ENCODE measurements at regions not wholly inside any gene's neighbourhood (a gene's known extent, or its start where the extent isn't known, plus 50 kb on each side); places are given as distances from the start of the nearest gene placed in this dataset.

DNA sequence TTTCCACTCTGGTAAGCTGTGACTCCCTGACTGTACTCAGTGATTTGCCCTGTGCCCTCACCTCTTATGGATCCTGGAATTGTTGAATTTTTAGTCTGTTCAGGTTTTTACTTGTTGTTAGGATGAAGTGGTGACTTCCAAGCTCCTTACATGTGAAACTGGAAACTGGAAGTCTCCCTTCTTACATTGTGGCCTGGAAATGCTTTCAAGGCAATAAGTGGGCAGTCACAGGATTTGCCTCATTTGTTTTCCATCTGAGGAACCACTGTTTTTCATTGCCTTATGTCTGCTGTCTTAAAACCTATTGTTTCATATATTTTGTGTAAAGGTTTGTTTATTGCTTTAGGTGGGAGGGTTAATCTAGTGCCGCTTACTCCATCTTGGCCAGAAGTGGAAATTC lies 155.8 kb downstream of the CYB561 start (continued):
- TF ChIP-seq, protein P1, sequence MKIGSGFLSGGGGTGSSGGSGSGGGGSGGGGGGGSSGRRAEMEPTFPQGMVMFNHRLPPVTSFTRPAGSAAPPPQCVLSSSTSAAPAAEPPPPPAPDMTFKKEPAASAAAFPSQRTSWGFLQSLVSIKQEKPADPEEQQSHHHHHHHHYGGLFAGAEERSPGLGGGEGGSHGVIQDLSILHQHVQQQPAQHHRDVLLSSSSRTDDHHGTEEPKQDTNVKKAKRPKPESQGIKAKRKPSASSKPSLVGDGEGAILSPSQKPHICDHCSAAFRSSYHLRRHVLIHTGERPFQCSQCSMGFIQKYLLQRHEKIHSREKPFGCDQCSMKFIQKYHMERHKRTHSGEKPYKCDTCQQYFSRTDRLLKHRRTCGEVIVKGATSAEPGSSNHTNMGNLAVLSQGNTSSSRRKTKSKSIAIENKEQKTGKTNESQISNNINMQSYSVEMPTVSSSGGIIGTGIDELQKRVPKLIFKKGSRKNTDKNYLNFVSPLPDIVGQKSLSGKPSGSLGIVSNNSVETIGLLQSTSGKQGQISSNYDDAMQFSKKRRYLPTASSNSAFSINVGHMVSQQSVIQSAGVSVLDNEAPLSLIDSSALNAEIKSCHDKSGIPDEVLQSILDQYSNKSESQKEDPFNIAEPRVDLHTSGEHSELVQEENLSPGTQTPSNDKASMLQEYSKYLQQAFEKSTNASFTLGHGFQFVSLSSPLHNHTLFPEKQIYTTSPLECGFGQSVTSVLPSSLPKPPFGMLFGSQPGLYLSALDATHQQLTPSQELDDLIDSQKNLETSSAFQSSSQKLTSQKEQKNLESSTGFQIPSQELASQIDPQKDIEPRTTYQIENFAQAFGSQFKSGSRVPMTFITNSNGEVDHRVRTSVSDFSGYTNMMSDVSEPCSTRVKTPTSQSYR (CRISPR knock-in tag; IDR thresholded peaks at IDR 0.05): no peak
- TF ChIP-seq, protein P2, sequence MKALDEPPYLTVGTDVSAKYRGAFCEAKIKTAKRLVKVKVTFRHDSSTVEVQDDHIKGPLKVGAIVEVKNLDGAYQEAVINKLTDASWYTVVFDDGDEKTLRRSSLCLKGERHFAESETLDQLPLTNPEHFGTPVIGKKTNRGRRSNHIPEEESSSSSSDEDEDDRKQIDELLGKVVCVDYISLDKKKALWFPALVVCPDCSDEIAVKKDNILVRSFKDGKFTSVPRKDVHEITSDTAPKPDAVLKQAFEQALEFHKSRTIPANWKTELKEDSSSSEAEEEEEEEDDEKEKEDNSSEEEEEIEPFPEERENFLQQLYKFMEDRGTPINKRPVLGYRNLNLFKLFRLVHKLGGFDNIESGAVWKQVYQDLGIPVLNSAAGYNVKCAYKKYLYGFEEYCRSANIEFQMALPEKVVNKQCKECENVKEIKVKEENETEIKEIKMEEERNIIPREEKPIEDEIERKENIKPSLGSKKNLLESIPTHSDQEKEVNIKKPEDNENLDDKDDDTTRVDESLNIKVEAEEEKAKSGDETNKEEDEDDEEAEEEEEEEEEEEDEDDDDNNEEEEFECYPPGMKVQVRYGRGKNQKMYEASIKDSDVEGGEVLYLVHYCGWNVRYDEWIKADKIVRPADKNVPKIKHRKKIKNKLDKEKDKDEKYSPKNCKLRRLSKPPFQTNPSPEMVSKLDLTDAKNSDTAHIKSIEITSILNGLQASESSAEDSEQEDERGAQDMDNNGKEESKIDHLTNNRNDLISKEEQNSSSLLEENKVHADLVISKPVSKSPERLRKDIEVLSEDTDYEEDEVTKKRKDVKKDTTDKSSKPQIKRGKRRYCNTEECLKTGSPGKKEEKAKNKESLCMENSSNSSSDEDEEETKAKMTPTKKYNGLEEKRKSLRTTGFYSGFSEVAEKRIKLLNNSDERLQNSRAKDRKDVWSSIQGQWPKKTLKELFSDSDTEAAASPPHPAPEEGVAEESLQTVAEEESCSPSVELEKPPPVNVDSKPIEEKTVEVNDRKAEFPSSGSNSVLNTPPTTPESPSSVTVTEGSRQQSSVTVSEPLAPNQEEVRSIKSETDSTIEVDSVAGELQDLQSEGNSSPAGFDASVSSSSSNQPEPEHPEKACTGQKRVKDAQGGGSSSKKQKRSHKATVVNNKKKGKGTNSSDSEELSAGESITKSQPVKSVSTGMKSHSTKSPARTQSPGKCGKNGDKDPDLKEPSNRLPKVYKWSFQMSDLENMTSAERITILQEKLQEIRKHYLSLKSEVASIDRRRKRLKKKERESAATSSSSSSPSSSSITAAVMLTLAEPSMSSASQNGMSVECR (CRISPR knock-in tag; IDR thresholded peaks at IDR 0.05; ENCODE audit: borderline replicate concordance): no peak

DNA sequence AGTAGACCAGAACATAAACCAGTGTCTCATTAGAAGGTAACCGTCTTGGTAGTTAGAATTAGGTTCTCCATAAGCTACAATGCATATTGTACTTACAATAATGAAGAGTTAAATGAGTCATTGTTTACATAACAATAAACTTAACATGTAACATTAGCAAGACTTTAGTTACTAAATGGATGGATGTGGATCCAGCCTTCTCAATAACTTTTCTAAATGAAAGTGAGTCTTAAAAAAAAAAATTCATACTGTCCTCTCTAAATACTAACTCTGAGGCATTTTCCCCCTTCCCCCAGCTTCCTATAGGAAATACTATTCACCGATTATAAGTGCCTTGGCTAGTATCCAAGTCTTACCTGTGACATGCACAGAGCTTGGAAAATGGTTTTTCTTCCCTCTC lies 155.3 kb downstream of the CYB561 start:
- Mint-ChIP-seq H3K27me3 (ENCODE audit: low read depth) (peaks cover 8% of the 10 kb centered on the region), H3K4me3 (no peak overlapping the region), H3K27ac (no peak overlapping the region), H3K36me3 (peaks cover 16% of the 10 kb centered on the region), H3K9me3 (peaks cover 19% of the 10 kb centered on the region), H3K4me1 (peaks cover 42% of the 10 kb centered on the region)
- ChIA-PET CTCF (no interaction called here), POLR2A (interaction anchor here (0.7 kb wide), 1 partner anchor 91 kb away, joined by 3 read pairs; no protein-coding TSS in a partner anchor)
- DNase-seq (ENCODE audit: low spot score) (no peak), ATAC-seq (peak; percentile 30)
- TF ChIP-seq, protein P3, sequence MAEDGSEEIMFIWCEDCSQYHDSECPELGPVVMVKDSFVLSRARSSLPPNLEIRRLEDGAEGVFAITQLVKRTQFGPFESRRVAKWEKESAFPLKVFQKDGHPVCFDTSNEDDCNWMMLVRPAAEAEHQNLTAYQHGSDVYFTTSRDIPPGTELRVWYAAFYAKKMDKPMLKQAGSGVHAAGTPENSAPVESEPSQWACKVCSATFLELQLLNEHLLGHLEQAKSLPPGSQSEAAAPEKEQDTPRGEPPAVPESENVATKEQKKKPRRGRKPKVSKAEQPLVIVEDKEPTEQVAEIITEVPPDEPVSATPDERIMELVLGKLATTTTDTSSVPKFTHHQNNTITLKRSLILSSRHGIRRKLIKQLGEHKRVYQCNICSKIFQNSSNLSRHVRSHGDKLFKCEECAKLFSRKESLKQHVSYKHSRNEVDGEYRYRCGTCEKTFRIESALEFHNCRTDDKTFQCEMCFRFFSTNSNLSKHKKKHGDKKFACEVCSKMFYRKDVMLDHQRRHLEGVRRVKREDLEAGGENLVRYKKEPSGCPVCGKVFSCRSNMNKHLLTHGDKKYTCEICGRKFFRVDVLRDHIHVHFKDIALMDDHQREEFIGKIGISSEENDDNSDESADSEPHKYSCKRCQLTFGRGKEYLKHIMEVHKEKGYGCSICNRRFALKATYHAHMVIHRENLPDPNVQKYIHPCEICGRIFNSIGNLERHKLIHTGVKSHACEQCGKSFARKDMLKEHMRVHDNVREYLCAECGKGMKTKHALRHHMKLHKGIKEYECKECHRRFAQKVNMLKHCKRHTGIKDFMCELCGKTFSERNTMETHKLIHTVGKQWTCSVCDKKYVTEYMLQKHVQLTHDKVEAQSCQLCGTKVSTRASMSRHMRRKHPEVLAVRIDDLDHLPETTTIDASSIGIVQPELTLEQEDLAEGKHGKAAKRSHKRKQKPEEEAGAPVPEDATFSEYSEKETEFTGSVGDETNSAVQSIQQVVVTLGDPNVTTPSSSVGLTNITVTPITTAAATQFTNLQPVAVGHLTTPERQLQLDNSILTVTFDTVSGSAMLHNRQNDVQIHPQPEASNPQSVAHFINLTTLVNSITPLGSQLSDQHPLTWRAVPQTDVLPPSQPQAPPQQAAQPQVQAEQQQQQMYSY (CRISPR knock-in tag; IDR thresholded peaks at IDR 0.05): no peak
- TF ChIP-seq, protein P4, sequence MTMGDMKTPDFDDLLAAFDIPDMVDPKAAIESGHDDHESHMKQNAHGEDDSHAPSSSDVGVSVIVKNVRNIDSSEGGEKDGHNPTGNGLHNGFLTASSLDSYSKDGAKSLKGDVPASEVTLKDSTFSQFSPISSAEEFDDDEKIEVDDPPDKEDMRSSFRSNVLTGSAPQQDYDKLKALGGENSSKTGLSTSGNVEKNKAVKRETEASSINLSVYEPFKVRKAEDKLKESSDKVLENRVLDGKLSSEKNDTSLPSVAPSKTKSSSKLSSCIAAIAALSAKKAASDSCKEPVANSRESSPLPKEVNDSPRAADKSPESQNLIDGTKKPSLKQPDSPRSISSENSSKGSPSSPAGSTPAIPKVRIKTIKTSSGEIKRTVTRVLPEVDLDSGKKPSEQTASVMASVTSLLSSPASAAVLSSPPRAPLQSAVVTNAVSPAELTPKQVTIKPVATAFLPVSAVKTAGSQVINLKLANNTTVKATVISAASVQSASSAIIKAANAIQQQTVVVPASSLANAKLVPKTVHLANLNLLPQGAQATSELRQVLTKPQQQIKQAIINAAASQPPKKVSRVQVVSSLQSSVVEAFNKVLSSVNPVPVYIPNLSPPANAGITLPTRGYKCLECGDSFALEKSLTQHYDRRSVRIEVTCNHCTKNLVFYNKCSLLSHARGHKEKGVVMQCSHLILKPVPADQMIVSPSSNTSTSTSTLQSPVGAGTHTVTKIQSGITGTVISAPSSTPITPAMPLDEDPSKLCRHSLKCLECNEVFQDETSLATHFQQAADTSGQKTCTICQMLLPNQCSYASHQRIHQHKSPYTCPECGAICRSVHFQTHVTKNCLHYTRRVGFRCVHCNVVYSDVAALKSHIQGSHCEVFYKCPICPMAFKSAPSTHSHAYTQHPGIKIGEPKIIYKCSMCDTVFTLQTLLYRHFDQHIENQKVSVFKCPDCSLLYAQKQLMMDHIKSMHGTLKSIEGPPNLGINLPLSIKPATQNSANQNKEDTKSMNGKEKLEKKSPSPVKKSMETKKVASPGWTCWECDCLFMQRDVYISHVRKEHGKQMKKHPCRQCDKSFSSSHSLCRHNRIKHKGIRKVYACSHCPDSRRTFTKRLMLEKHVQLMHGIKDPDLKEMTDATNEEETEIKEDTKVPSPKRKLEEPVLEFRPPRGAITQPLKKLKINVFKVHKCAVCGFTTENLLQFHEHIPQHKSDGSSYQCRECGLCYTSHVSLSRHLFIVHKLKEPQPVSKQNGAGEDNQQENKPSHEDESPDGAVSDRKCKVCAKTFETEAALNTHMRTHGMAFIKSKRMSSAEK (CRISPR knock-in tag; IDR thresholded peaks at IDR 0.05; ENCODE audit: borderline replicate concordance): no peak
- TF ChIP-seq, protein P5, sequence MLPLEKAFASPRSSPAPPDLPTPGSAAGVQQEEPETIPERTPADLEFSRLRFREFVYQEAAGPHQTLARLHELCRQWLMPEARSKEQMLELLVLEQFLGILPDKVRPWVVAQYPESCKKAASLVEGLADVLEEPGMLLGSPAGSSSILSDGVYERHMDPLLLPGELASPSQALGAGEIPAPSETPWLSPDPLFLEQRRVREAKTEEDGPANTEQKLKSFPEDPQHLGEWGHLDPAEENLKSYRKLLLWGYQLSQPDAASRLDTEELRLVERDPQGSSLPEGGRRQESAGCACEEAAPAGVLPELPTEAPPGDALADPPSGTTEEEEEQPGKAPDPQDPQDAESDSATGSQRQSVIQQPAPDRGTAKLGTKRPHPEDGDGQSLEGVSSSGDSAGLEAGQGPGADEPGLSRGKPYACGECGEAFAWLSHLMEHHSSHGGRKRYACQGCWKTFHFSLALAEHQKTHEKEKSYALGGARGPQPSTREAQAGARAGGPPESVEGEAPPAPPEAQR (CRISPR knock-in tag; IDR thresholded peaks at IDR 0.05): no peak
- no peak for TF ChIP-seq SMAD3 (CRISPR knock-in tag; IDR thresholded peaks at IDR 0.05; ENCODE audit: borderline replicate concordance)
- TF ChIP-seq FOXK1 (CRISPR knock-in tag; IDR thresholded peaks at IDR 0.05): no peak
- no peak for TF ChIP-seq SP1 (CRISPR knock-in tag; conservative IDR thresholded peaks at IDR 0.05)
- TF ChIP-seq ATF1 (CRISPR knock-in tag; IDR thresholded peaks at IDR 0.05): no peak

Measured in WTC11 (cell line).